H9 (cell line): ENCODE measurements at regions not wholly inside any gene's neighbourhood (a gene's known extent, or its start where the extent isn't known, plus 50 kb on each side); places are given as distances from the start of the nearest gene placed in this dataset.

Source experiments
- DNase-seq: peaks from one replicate; pipeline ENCODE4 v3.0.0-alpha.2; 2017
- H2AFZ ChIP-seq: one replicate; pipeline ENCODE4 v1.6.1; 2013; ENCODE audit warnings: mild to moderate bottlenecking, low read length, control low read depth, moderate library complexity
- H2AK5ac ChIP-seq: 2 replicates; pipeline ENCODE4 v1.6.1; 2013; ENCODE audit warnings: low read length, control low read depth, mixed read lengths; ENCODE audit not compliant: insufficient read length
- H2BK120ac ChIP-seq: one replicate; pipeline ENCODE4 v1.6.1; 2013; ENCODE audit warnings: low read depth, mild to moderate bottlenecking, low read length, control low read depth, inconsistent platforms; ENCODE audit not compliant: poor library complexity, severe bottlenecking
- H2BK12ac ChIP-seq: 2 replicates; pipeline ENCODE4 v1.6.1; 2013; ENCODE audit warnings: low read length, control low read depth, mixed read lengths, low read depth; ENCODE audit not compliant: insufficient read length
- H2BK15ac ChIP-seq: 2 replicates; pipeline ENCODE4 v1.6.1; 2013; ENCODE audit warnings: low read depth, low read length, control low read depth
- H2BK20ac ChIP-seq: one replicate; pipeline ENCODE4 v1.6.1; 2013; ENCODE audit warnings: low read depth, mild to moderate bottlenecking, low read length, control low read depth, inconsistent platforms; ENCODE audit not compliant: poor library complexity, severe bottlenecking
- H2BK5ac ChIP-seq: 2 replicates; pipeline ENCODE4 v1.6.1; 2013; ENCODE audit warnings: low read length, control low read depth, mixed read lengths; ENCODE audit not compliant: insufficient read length
- H3K14ac ChIP-seq: 2 replicates; pipeline ENCODE4 v1.6.1; 2013; ENCODE audit warnings: low read length, control low read depth; ENCODE audit not compliant: insufficient read depth
- H3K18ac ChIP-seq: 2 replicates; pipeline ENCODE4 v1.6.1; 2013; ENCODE audit warnings: low read depth, mild to moderate bottlenecking, mixed read lengths, low read length, control low read depth; ENCODE audit not compliant: insufficient read length
- H3K23ac ChIP-seq: 2 replicates; pipeline ENCODE4 v1.6.1; 2013; ENCODE audit warnings: low read length, control low read depth, mixed read lengths, low read depth; ENCODE audit not compliant: insufficient read length
- H3K23me2 ChIP-seq: 2 replicates; pipeline ENCODE4 v1.6.1; 2013; ENCODE audit warnings: low read depth, mild to moderate bottlenecking, mixed read lengths, low read length, control low read depth; ENCODE audit not compliant: insufficient read length, poor library complexity, severe bottlenecking
- H3K27ac ChIP-seq: 2 replicates; pipeline ENCODE4 v1.5.1; 2013; ENCODE audit warnings: low read length, control low read depth, mixed read lengths, low read depth; ENCODE audit not compliant: insufficient read length
- H3K27me3 ChIP-seq: 2 replicates; pipeline ENCODE4 v1.6.1; 2013; ENCODE audit warnings: low read length, control low read depth, inconsistent platforms; ENCODE audit not compliant: insufficient read depth
- H3K4ac ChIP-seq: 2 replicates; pipeline ENCODE4 v1.6.1; 2013; ENCODE audit warnings: low read depth, mild to moderate bottlenecking, control low read depth, inconsistent platforms, low read length, moderate library complexity
- H3K4me1 ChIP-seq: 2 replicates; pipeline ENCODE4 v1.6.1; 2013; ENCODE audit warnings: low read length, control low read depth, inconsistent platforms; ENCODE audit not compliant: insufficient read depth
- H3K4me2 ChIP-seq: 2 replicates; pipeline ENCODE4 v1.6.1; 2013; ENCODE audit warnings: low read length, control low read depth, mixed read lengths; ENCODE audit not compliant: insufficient read length, insufficient read depth
- H3K56ac ChIP-seq: 2 replicates; pipeline ENCODE4 v1.6.1; 2013; ENCODE audit warnings: low read depth, mild to moderate bottlenecking, mixed read lengths, low read length, control low read depth; ENCODE audit not compliant: insufficient read length
- H3K79me1 ChIP-seq: 2 replicates; pipeline ENCODE4 v1.6.1; 2013; ENCODE audit warnings: low read depth, mild to moderate bottlenecking, moderate library complexity, low read length, control low read depth, inconsistent platforms; ENCODE audit not compliant: insufficient read depth, poor library complexity, severe bottlenecking
- H3K79me2 ChIP-seq: 2 replicates; pipeline ENCODE4 v1.6.1; 2013; ENCODE audit warnings: low read length, control low read depth, inconsistent platforms; ENCODE audit not compliant: insufficient read depth
- H3K9ac ChIP-seq: 2 replicates; pipeline ENCODE4 v1.6.1; 2013; ENCODE audit warnings: low read length, control low read depth, mixed read lengths; ENCODE audit not compliant: insufficient read length; ENCODE audit errors: extremely low read depth
- H3K9me3 ChIP-seq: one replicate; pipeline ENCODE4 v1.6.1; 2013; ENCODE audit warnings: low read depth, low read length, inconsistent platforms; ENCODE audit not compliant: control insufficient read depth
- H3T11ph ChIP-seq: one replicate; pipeline ENCODE4 v1.6.1; 2013; ENCODE audit warnings: mild to moderate bottlenecking, low read length, control low read depth, inconsistent platforms
- H4K20me1 ChIP-seq: one replicate; pipeline ENCODE4 v1.6.1; 2013; ENCODE audit not compliant: control insufficient read depth, insufficient read length, insufficient read depth
- H4K5ac ChIP-seq: 2 replicates; pipeline ENCODE4 v1.6.1; 2013; ENCODE audit warnings: low read depth, mild to moderate bottlenecking, mixed read lengths, low read length, control low read depth; ENCODE audit not compliant: insufficient read length
- H4K8ac ChIP-seq: replicated peaks from 2 replicates; pipeline ENCODE4 v1.6.1; 2013; ENCODE audit warnings: low read length, control low read depth, mixed read lengths, low read depth; ENCODE audit not compliant: insufficient read length
- H4K91ac ChIP-seq: 2 replicates; pipeline ENCODE4 v1.6.1; 2013; ENCODE audit warnings: low read depth, mild to moderate bottlenecking, moderate library complexity, mixed read lengths, low read length, control low read depth; ENCODE audit not compliant: insufficient read length
- H3K27ac Mint-ChIP-seq, 3 experiments: 2 replicates in 2 of 3; 3 replicates in 1 of 3; pipeline ENCODE4 v1.8.0; 2020 to 2021; ENCODE audit warnings: mixed read lengths in 3 of 3, mild to moderate bottlenecking in 1 of 3, moderate library complexity in 1 of 3
- H3K27me3 Mint-ChIP-seq: 2 replicates; pipeline ENCODE4 v1.8.0; 2021; ENCODE audit warnings: low read depth, mild to moderate bottlenecking, moderate library complexity, mixed read lengths
- H3K36me3 Mint-ChIP-seq, 3 experiments: 2 replicates in 2 of 3; 3 replicates in 1 of 3; pipeline ENCODE4 v1.8.0; 2020 to 2021; ENCODE audit warnings: low read depth in 3 of 3, mixed read lengths in 3 of 3; ENCODE audit not compliant: insufficient read depth in 1 of 3
- H3K4me1 Mint-ChIP-seq, 2 experiments: 2 replicates each; pipeline ENCODE4 v1.8.0; 2020; ENCODE audit warnings: mixed read lengths in 2 of 2
- H3K4me3 Mint-ChIP-seq, 2 experiments: 2 replicates in 1 of 2; 3 replicates in 1 of 2; pipeline ENCODE4 v1.8.0; 2020 to 2021; ENCODE audit warnings: mild to moderate bottlenecking in 2 of 2, mixed read lengths in 2 of 2, moderate library complexity in 1 of 2
- H3K9me3 Mint-ChIP-seq, 2 experiments: 2 replicates in 1 of 2; 3 replicates in 1 of 2; pipeline ENCODE4 v1.8.0; 2020; ENCODE audit warnings: mild to moderate bottlenecking in 2 of 2, mixed read lengths in 2 of 2, moderate library complexity in 1 of 2
- CTCF ChIP-seq: fragments of 200-600 bp; sonication (generic); conservative IDR thresholded peaks from 3 replicates; pipeline ENCODE4 v1.8.0; 2021; ENCODE audit warnings: antibody characterized with exemption, mild to moderate bottlenecking
- WGBS: extraction: QIAGEN DNeasy Blood & Tissue Kit; methylation state at CpG from one replicate; pipeline ENCODE4 v1.1.7; 2013; ENCODE audit warnings: missing lambda C conversion rate, low lambda C conversion rate, mixed read lengths; ENCODE audit not compliant: insufficient read length; ENCODE audit errors: extremely low coverage; 5-methylcytosine and 5-hydroxymethylcytosine counted together

GRCh38 chr4:3666263-3666662 lies 99.9 kb upstream of the ADRA2C start:
- no peak overlapping the region for H3K4ac ChIP-seq
- H3K27me3 Mint-ChIP-seq: peaks cover 21% of the 10 kb centered on the region
- no peak overlapping the region for H3K56ac ChIP-seq
- H3K18ac ChIP-seq: no peak overlapping the region
- peaks cover 3 to 5% of the 10 kb centered on the region in 2 experiments; a peak in 4 of 5 replicates for H3K9me3 Mint-ChIP-seq
- H3K36me3 Mint-ChIP-seq: no peaks in the 10 kb centered on the region; a peak in 1 of 7 replicates
- peaks cover 6% of the 10 kb centered on the region for H3K9me3 ChIP-seq
- no peaks in the 10 kb centered on the region for H3K4me1 ChIP-seq
- H4K91ac ChIP-seq: no peak overlapping the region
- peaks cover 0 to 5% of the 10 kb centered on the region in 2 experiments; a peak in 2 of 4 replicates for H3K4me1 Mint-ChIP-seq
- no peak overlapping the region for H3K4me3 Mint-ChIP-seq
- no peaks in the 10 kb centered on the region for H3K27me3 ChIP-seq
- no peak overlapping the region for H3K23ac ChIP-seq
- no peak overlapping the region for H3T11ph ChIP-seq
- no peak overlapping the region for H2AFZ ChIP-seq
- no peak overlapping the region for H3K27ac ChIP-seq
- H3K23me2 ChIP-seq: no peaks in the 10 kb centered on the region
- DNase-seq: no peak
- H3K4me2 ChIP-seq: no peak overlapping the region
- H4K20me1 ChIP-seq: no peaks in the 10 kb centered on the region
- no peak overlapping the region for H3K9ac ChIP-seq
- no peak overlapping the region for H2AK5ac ChIP-seq
- no peak overlapping the region for H2BK20ac ChIP-seq
- no peak overlapping the region for H3K14ac ChIP-seq
- H4K5ac ChIP-seq: no peak overlapping the region
- no peak overlapping the region for H2BK15ac ChIP-seq
- H2BK120ac ChIP-seq: no peak overlapping the region
- H3K27ac Mint-ChIP-seq: no peak overlapping the region; a peak in 1 of 7 replicates
- no peak overlapping the region for H4K8ac ChIP-seq
- WGBS: no CpG with 5 or more reads among the region's 6 CpGs
- H2BK5ac ChIP-seq: no peak overlapping the region
- no peaks in the 10 kb centered on the region for H3K79me2 ChIP-seq
- H3K79me1 ChIP-seq: no peaks in the 10 kb centered on the region
- TF ChIP-seq CTCF: no peak
- no peak overlapping the region for H2BK12ac ChIP-seq
